Body of pancreas (tissue), 4 donors: ENCODE measurements at regions not wholly inside any gene's neighbourhood (a gene's known extent, or its start where the extent isn't known, plus 50 kb on each side); places are given as distances from the start of the nearest gene placed in this dataset.

ENCODE experiments used
- ATAC-seq: fragments of 150-250 bp; one replicate; pipeline ENCODE4 v1.9.1; 2016
- DNase-seq, 4 donors: peaks; one replicate each; pipeline ENCODE4 v3.0.0-alpha.2; 2019
- H3K27ac ChIP-seq, 4 donors: fragments of 200-600 bp; sonication (generic); 1 replicate in 3 of 4; 2 replicates in 1 of 4; pipeline versions ENCODE4 v1.5.1 to v1.6.1; 2016 to 2019; ENCODE audit warnings: mild to moderate bottlenecking in 1 of 4, mixed read lengths in 1 of 4, moderate library complexity in 1 of 4
- H3K27me3 ChIP-seq, 2 donors: fragments of 200-600 bp; sonication (generic); one replicate each; pipeline ENCODE4 v1.6.0; 2016; ENCODE audit warnings: mild to moderate bottlenecking in 1 of 2
- H3K36me3 ChIP-seq, 2 donors: fragments of 200-600 bp; sonication (generic); replicated peaks in 1 of 2; 2 replicates each; pipeline ENCODE4 v1.5.1; 2016; ENCODE audit warnings: low read depth in 2 of 2; ENCODE audit not compliant: insufficient read depth in 1 of 2
- H3K4me1 ChIP-seq: fragments of 200-600 bp; sonication (generic); one replicate; pipeline ENCODE4 v1.6.0; 2016
- H3K4me3 ChIP-seq, 2 donors: fragments of 200-600 bp; sonication (generic); 1 replicate in 1 of 2; 2 replicates in 1 of 2; pipeline ENCODE4 v1.5.1; 2016 to 2019
- H3K9me3 ChIP-seq, 3 donors: fragments of 200-600 bp; sonication (generic); 1 replicate in 2 of 3; 2 replicates in 1 of 3; pipeline ENCODE4 v1.5.1; 2016
- POLR2A ChIP-seq, 3 donors: fragments of 450-650 bp; IDR thresholded peaks; one replicate each; pipeline ENCODE4 v1.6.1; 2016; ENCODE audit warnings: antibody characterized with exemption in 3 of 3, mild to moderate bottlenecking in 2 of 3
- WGBS, 2 donors: methylation state at CpG; one replicate each; pipeline ENCODE4 v1.1.5; 2017; 5-methylcytosine and 5-hydroxymethylcytosine counted together
- intact Hi-C: fragments of 100-400 bp; cut with DNase I; formaldehyde crosslinking; loops from one replicate; pipeline ENCODE4 v1.15.1; 2023
- TF ChIP-seq, protein P1 (sequence below), 7 experiments: fragments of 450-650 bp in 4 of 7; fragments of 200-600 bp in 3 of 7; sonication (generic) in 3 of 7; IDR thresholded peaks; one replicate each; pipeline ENCODE4 v1.5.1; 2016 to 2019; ENCODE audit warnings: antibody characterized with exemption in 7 of 7

DNA sequence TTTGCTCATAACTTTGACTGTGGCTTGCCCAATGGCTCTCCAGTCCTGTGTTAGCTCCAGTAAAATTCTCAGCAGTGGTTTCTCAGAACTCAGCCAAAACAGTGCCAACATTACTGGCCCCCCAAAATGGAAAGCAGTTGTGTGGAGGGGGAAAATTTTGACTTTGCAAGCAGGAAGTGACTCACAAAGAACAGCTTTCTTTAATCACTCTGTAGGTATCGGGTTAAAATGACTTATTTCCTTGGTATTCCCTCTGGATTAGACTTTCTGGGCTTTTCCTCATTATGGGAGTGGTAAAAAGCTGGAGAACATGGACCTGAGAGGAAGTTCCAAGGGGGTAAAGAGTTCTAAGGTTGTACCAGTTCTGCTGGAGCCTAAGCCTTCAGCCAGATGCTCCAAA lies 175.7 kb upstream of the RND3 start:
- no peaks in the 10 kb centered on the region for H3K4me1 ChIP-seq
- H3K27me3 ChIP-seq: no peaks in the 10 kb centered on the region
- no peak overlapping the region for H3K27ac ChIP-seq
- no peaks in the 10 kb centered on the region for H3K36me3 ChIP-seq
- 65% methylated on average over 1 of the region's 1 CpG for WGBS, 2 donors
- no peak for DNase-seq
- ATAC-seq: no peak
- no peak overlapping the region for H3K4me3 ChIP-seq
- intact Hi-C loops: no loop called here
- no peaks in the 10 kb centered on the region for H3K9me3 ChIP-seq
- TF ChIP-seq, protein P1, sequence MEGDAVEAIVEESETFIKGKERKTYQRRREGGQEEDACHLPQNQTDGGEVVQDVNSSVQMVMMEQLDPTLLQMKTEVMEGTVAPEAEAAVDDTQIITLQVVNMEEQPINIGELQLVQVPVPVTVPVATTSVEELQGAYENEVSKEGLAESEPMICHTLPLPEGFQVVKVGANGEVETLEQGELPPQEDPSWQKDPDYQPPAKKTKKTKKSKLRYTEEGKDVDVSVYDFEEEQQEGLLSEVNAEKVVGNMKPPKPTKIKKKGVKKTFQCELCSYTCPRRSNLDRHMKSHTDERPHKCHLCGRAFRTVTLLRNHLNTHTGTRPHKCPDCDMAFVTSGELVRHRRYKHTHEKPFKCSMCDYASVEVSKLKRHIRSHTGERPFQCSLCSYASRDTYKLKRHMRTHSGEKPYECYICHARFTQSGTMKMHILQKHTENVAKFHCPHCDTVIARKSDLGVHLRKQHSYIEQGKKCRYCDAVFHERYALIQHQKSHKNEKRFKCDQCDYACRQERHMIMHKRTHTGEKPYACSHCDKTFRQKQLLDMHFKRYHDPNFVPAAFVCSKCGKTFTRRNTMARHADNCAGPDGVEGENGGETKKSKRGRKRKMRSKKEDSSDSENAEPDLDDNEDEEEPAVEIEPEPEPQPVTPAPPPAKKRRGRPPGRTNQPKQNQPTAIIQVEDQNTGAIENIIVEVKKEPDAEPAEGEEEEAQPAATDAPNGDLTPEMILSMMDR (IDR thresholded peaks at IDR 0.05): no peak
- no peak for TF ChIP-seq POLR2A (IDR thresholded peaks at IDR 0.05)

DNA sequence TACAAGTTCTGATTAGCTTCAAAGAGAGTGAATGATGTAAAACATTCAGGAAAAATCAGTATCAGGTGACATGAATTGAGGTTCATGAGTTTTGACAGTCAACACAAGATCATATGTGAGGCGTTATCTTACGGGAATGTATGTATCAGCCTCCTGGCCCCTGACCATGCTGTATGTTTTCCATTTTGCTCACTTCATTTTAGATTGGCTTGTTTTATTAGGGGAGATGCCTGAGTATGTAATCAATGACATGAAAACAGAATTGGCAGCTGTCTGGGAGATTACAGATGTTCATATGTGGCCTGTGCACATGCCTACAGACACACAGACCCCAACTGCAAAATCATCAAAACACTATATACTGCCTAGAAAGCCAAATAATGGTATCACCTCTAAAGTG lies 168.5 kb upstream of the RND3 start:
- Histone ChIP-seq H3K36me3 (no peaks in the 10 kb centered on the region), H3K4me1 (no peaks in the 10 kb centered on the region), H3K9me3 (no peaks in the 10 kb centered on the region), H3K27ac (no peak overlapping the region), H3K4me3 (no peak overlapping the region), H3K27me3 (no peaks in the 10 kb centered on the region)
- ATAC-seq (no peak), DNase-seq (no peak)
- no peak for TF ChIP-seq POLR2A (IDR thresholded peaks at IDR 0.05)
- TF ChIP-seq, protein P1 (IDR thresholded peaks at IDR 0.05): no peak
- WGBS, 2 donors: 85 to 90% methylated on average over 2 of the region's 2 CpGs
- intact Hi-C loops: no loop called here

DNA sequence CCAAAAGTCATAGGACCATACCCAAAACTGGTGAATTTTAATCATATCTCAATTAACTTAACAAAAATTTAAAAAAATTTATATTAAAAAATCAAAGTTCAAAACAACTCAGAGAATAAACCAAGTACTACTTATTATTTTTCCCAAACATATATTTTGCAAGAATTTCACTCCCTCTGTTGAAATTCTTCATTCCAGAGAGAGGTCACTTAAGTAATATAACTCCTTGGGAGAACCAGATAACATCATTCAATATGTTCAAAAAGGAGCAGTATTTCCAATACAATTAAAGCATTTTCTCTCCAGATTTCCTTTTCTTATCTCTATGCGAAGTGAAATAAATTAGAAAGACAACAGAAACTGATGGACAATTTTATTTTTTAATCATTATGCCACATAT lies 165.9 kb upstream of the RND3 start:
- 59 to 60% methylated on average over 1 of the region's 1 CpG for WGBS, 2 donors
- intact Hi-C loops: no loop called here
- DNase-seq: no peak

DNA sequence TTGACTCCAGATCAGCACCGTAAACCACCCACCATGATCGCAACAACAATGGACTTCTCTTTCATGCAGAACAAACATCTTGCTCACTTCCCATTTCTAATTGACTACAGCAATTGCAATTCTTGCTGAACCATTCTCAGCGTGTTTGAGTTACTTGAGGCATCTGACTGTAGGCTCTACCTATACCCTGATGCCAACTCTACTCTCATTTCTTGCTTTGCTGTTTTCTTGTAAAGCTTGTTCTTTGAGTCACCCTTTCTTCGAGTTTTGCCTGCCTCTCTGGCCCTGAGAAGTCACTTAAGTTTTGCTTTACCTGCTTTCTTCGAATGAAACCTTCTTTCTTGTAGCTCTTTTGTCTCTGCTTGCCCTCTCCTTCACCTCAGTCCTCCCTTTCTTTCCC lies 160.5 kb upstream of the RND3 start:
- 55 to 70% methylated on average over 5 of the region's 5 CpGs for WGBS, 2 donors
- no peaks in the 10 kb centered on the region for H3K4me1 ChIP-seq
- ATAC-seq: no peak
- H3K36me3 ChIP-seq: no peaks in the 10 kb centered on the region
- DNase-seq: no peak
- intact Hi-C loops: no loop called here
- no peaks in the 10 kb centered on the region for H3K9me3 ChIP-seq
- H3K27ac ChIP-seq: no peak overlapping the region
- TF ChIP-seq, protein P1 (IDR thresholded peaks at IDR 0.05): no peak
- TF ChIP-seq POLR2A (IDR thresholded peaks at IDR 0.05): no peak
- H3K4me3 ChIP-seq: no peak overlapping the region
- no peaks in the 10 kb centered on the region for H3K27me3 ChIP-seq

More for the DNA sequence above, 165.9 kb upstream of the RND3 start:
- Histone ChIP-seq H3K27ac (no peak overlapping the region), H3K9me3 (no peaks in the 10 kb centered on the region), H3K4me1 (no peaks in the 10 kb centered on the region), H3K4me3 (no peak overlapping the region), H3K27me3 (no peaks in the 10 kb centered on the region), H3K36me3 (no peaks in the 10 kb centered on the region)
- no peak for ATAC-seq
- TF ChIP-seq, protein P1 (IDR thresholded peaks at IDR 0.05): no peak
- TF ChIP-seq POLR2A (IDR thresholded peaks at IDR 0.05): no peak

DNA sequence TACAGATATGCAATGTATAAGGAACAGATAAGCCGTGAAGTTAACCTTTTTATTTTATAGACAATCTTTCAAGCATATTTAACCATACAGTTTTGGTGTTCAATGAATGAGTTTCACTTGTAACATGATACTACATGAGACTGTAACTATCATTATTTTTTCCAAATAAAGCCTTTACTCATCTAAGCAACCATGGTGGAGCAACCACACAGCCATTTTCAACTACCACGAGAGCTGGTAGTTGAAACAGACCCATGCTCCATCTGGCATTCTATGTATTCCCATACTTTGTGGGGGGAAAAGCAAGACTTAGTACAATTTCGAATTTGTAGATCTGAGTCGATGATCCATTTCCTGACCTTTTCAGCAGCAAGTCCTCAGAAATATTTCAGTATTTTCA lies 159.3 kb upstream of the RND3 start:
- intact Hi-C loops: no loop called here

More for the DNA sequence above, 159.3 kb upstream of the RND3 start:
- ATAC-seq (no peak), DNase-seq (no peak)
- no peaks in the 10 kb centered on the region for H3K36me3 ChIP-seq
- 61 to 66% methylated on average over 4 of the region's 4 CpGs for WGBS, 2 donors
- no peaks in the 10 kb centered on the region for H3K4me1 ChIP-seq
- no peak overlapping the region for H3K4me3 ChIP-seq
- H3K27ac ChIP-seq: no peak overlapping the region
- no peaks in the 10 kb centered on the region for H3K27me3 ChIP-seq
- TF ChIP-seq POLR2A (IDR thresholded peaks at IDR 0.05): no peak
- TF ChIP-seq, protein P1 (IDR thresholded peaks at IDR 0.05): no peak
- no peaks in the 10 kb centered on the region for H3K9me3 ChIP-seq
